ENCODE measurements at regions not wholly inside any gene's neighbourhood (a gene's known extent, or its start where the extent isn't known, plus 50 kb on each side); places are given as distances from the start of the nearest gene placed in this dataset.

GRCh38 chr4:153115322-153116290, 88.6 kb upstream of the TRIM2 start:
- no peak for DNase-seq (ENCODE audit: low read depth)
- no peak overlapping the region for H3K4me3 ChIP-seq (ENCODE audit: low read depth, low read length)
- in situ Hi-C loops (cut with HindIII; ENCODE audit: low sequenced_read_pairs), result no loop called here
- TF ChIP-seq, protein P1, sequence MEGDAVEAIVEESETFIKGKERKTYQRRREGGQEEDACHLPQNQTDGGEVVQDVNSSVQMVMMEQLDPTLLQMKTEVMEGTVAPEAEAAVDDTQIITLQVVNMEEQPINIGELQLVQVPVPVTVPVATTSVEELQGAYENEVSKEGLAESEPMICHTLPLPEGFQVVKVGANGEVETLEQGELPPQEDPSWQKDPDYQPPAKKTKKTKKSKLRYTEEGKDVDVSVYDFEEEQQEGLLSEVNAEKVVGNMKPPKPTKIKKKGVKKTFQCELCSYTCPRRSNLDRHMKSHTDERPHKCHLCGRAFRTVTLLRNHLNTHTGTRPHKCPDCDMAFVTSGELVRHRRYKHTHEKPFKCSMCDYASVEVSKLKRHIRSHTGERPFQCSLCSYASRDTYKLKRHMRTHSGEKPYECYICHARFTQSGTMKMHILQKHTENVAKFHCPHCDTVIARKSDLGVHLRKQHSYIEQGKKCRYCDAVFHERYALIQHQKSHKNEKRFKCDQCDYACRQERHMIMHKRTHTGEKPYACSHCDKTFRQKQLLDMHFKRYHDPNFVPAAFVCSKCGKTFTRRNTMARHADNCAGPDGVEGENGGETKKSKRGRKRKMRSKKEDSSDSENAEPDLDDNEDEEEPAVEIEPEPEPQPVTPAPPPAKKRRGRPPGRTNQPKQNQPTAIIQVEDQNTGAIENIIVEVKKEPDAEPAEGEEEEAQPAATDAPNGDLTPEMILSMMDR (IDR thresholded peaks at IDR 0.05; ENCODE audit: low read depth, low read length, missing control alignments), result no peak

DNA sequence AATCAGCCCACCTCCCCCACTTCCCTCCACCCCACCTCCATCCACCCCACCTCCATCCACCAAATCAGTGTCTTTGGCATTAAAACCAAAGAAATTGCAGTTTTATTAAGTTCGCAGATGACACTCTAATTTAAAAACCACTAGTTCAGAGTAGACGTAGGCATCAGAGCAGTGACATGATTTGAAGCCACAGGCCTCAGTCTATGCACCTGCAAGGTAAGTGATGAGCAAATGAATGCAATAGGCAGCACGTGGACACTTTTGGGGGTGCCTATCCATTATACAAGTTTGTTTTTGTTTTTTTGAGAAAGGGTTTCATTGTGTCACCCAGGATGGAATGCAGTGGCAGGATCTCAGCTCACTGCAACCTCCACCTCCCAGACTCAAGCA, 88.0 kb upstream of the TRIM2 start:
- no peak for DNase-seq (ENCODE audit: low read depth)
- no peak overlapping the region for H3K4me3 ChIP-seq (ENCODE audit: low read depth, low read length)
- in situ Hi-C loops (cut with HindIII; ENCODE audit: low sequenced_read_pairs), result no loop called here
- TF ChIP-seq, protein P1 (IDR thresholded peaks at IDR 0.05; ENCODE audit: low read depth, low read length, missing control alignments), result no peak

- TF ChIP-seq, protein P1 (IDR thresholded peaks at IDR 0.05; ENCODE audit: low read depth, low read length, missing control alignments), result no peak
- no peak for DNase-seq (ENCODE audit: low read depth)
- H3K4me3 ChIP-seq (ENCODE audit: low read depth, low read length), result no peak overlapping the region
- in situ Hi-C loops (cut with HindIII; ENCODE audit: low sequenced_read_pairs), result no loop called here
Observed at GRCh38 chr4:153116801-153117200, 87.4 kb upstream of the TRIM2 start.

DNA sequence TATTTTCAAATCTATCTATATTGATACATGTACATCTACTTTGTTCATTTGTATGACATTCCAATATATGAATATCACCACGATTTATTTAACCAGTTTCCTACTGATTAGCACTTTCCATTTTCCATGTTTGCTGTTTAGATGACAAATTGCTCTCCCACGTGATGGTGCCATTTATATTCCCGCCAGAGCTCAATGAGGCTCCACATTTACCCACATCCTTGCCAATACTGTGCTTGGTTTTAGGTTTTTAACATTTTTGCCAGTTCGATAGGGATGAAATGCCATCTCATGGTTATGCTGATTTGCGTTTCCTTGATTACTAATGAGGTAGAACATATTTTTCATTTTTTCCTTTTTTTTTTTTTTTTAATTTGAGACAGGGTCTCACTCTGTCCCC, 86.7 kb upstream of the TRIM2 start:
- DNase-seq (ENCODE audit: low read depth), result no peak
- no peak overlapping the region for H3K4me3 ChIP-seq (ENCODE audit: low read depth, low read length)
- in situ Hi-C loops (cut with HindIII; ENCODE audit: low sequenced_read_pairs), result no loop called here
- TF ChIP-seq, protein P1 (IDR thresholded peaks at IDR 0.05; ENCODE audit: low read depth, low read length, missing control alignments), result no peak

DNA sequence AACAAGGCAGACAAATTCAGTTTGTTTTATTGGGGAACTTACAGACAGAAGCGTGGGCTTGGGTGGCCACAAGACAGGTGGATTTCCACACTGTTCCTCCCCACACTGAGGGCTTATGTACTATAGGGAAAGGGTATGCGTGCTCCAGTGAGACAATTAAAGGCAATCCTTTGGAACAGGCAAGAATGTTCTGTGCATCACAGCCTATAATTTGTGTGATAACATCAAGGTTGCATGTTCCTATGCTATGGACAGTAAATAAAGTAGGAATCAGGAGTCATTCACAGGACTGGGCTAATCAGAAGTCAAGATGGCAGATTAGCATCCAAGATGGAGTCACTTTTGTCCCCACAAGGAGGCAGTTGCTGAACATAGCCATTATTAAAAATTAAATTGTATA, 84.6 kb upstream of the TRIM2 start:
- in situ Hi-C loops (cut with HindIII; ENCODE audit: low sequenced_read_pairs), result loop anchor here (10.0 kb wide), 1 partner anchor 265 kb away; no protein-coding TSS in a partner anchor
- H3K4me3 ChIP-seq (ENCODE audit: low read depth, low read length), result no peak overlapping the region
- no peak for DNase-seq (ENCODE audit: low read depth)
- TF ChIP-seq, protein P1 (IDR thresholded peaks at IDR 0.05; ENCODE audit: low read depth, low read length, missing control alignments), result no peak

- no peak for DNase-seq (ENCODE audit: low read depth)
- H3K4me3 ChIP-seq (ENCODE audit: low read depth, low read length), result no peak overlapping the region
- TF ChIP-seq, protein P1 (IDR thresholded peaks at IDR 0.05; ENCODE audit: low read depth, low read length, missing control alignments), result no peak
- in situ Hi-C loops (cut with HindIII; ENCODE audit: low sequenced_read_pairs), result loop anchor here (10.0 kb wide), 1 partner anchor 265 kb away; no protein-coding TSS in a partner anchor
Observed at GRCh38 chr4:153120235-153120634, 84.0 kb upstream of the TRIM2 start.
